HUES6 (cell line): ENCODE measurements at regions not wholly inside any gene's neighbourhood (a gene's known extent, or its start where the extent isn't known, plus 50 kb on each side); places are given as distances from the start of the nearest gene placed in this dataset.

Experiments used
- H3K27ac ChIP-seq: 2 replicates; pipeline ENCODE4 v1.7.0; 2013; ENCODE audit warnings: low read depth, mild to moderate bottlenecking, low read length, inconsistent platforms
- H3K27me3 ChIP-seq: 2 replicates; pipeline ENCODE4 v1.6.1; 2013; ENCODE audit warnings: low read length; ENCODE audit not compliant: control insufficient read depth, insufficient read depth
- H3K36me3 ChIP-seq: 2 replicates; pipeline ENCODE4 v1.6.1; 2013; ENCODE audit warnings: low read length; ENCODE audit not compliant: control insufficient read depth, insufficient read depth
- H3K4me1 ChIP-seq: 2 replicates; pipeline ENCODE4 v1.6.1; 2013; ENCODE audit warnings: low read length; ENCODE audit not compliant: control insufficient read depth, insufficient read depth
- H3K4me3 ChIP-seq: 2 replicates; pipeline ENCODE4 v1.5.1; 2013; ENCODE audit warnings: low read depth, low read length
- H3K9ac ChIP-seq: one replicate; pipeline ENCODE4 v1.6.1; 2013; ENCODE audit warnings: mild to moderate bottlenecking, low read length
- H3K9me3 ChIP-seq: 2 replicates; pipeline ENCODE4 v1.6.1; 2013; ENCODE audit warnings: low read depth, low read length; ENCODE audit not compliant: control insufficient read depth, insufficient read depth

DNA sequence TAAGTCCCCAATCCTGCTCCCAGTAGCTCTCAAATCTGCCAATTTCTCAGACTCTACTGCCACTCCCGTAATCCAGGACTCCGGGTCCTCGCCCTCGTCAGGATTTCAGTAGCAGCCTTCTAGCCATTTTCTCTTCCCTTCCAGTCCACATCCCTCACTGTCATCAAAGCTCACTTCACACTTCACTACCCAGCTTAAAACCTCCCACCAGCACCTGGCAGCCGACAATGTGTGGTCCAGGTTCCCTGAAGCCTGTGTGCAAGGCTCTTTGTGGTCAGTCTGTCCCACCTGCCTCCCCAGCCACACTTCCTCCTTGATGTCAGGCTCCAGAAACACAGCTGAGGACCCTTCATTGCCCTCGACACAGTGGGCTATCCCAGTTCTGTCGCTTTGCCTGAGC lies 304.5 kb upstream of the ROPN1 start:
- H3K4me3 ChIP-seq = no peak overlapping the region
- H3K27me3 ChIP-seq = no peaks in the 10 kb centered on the region
- H3K27ac ChIP-seq = no peak overlapping the region
- H3K36me3 ChIP-seq = no peaks in the 10 kb centered on the region
- H3K9me3 ChIP-seq = no peaks in the 10 kb centered on the region
- H3K4me1 ChIP-seq = peaks cover 9% of the 10 kb centered on the region; the same call in 1 of the 2 replicates
- H3K9ac ChIP-seq = no peak overlapping the region

DNA sequence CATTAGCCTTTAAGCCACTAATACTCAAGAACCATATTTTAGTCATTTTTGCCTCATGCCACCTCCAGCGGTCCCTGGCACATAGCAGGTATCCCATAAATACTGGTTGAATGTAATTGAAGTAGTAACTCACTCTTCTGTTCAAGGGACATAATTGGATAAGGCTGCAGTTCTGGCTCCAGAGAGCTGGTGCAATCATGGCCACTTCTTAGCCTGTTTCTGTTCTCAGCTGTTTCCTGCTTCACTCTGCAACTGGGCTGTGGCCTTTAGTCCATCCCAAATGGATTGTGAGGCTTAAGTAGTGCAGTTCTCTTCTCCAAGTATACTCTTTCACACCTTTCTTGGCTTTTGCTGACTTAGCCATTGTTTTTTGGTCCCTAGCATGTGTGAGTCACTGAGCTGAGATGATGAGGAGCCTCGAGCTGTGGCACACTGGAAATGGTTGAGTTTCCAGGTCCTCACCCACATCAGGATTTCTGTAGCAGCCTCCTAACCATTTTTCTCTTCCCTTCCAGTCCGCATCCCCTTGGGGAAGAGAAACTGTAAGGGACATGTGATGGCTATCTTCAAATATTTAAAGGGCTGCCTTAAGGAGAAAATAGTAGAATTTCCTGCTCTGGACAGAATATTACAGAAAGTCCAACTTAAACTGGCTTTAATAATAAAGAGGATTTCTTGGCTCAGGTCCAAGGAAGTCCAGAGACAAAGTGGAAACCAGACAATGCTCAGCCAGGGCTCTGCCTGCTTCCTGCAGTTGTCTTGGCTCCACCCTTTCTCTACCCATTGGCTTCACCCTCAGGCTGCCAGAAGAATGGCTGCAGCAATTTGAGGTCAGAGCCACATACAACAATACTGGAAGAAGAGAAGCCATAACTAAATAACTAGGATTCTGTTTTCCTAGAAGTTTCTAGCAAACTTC lies 305.4 kb upstream of the ROPN1 start:
- Histone ChIP-seq H3K36me3 (no peaks in the 10 kb centered on the region), H3K4me3 (no peak overlapping the region), H3K4me1 (peaks cover 9% of the 10 kb centered on the region; the same call in 1 of the 2 replicates), H3K9ac (no peak overlapping the region), H3K27me3 (no peaks in the 10 kb centered on the region), H3K9me3 (no peaks in the 10 kb centered on the region), H3K27ac (no peak overlapping the region)

- Histone ChIP-seq H3K36me3 (no peaks in the 10 kb centered on the region), H3K9ac (no peak overlapping the region), H3K4me1 (peaks cover 9% of the 10 kb centered on the region; the same call in 1 of the 2 replicates), H3K27me3 (no peaks in the 10 kb centered on the region), H3K4me3 (no peak overlapping the region), H3K27ac (no peak overlapping the region), H3K9me3 (no peaks in the 10 kb centered on the region)
Observed at GRCh38 chr3:124298301-124298700, 306.4 kb upstream of the ROPN1 start.

GRCh38 chr3:124298951-124299350 lies 307.0 kb upstream of the ROPN1 start:
- Histone ChIP-seq H3K27me3 (no peaks in the 10 kb centered on the region), H3K4me1 (peaks cover 9% of the 10 kb centered on the region; the same call in 1 of the 2 replicates), H3K9me3 (no peaks in the 10 kb centered on the region), H3K4me3 (no peak overlapping the region), H3K27ac (no peak overlapping the region), H3K36me3 (no peaks in the 10 kb centered on the region), H3K9ac (no peak overlapping the region)

DNA sequence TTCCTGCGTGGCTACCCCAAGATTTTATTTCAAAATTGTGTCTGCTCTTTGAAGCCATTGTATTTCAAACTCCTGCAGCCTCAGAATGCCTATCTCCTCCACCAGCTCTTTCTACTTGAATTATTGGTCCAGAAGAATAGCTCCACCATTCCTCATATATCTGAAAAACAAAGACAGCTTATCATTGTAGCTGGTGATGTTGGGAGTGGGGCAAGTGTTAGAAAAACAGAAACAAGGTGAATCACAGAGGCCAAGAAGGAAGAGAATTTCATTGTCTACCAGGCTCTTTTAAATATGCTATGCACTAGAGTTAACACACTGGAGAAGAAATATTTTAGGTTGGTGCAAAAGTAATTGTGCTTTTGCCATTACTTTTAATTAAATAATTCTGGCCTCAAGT lies 307.9 kb upstream of the ROPN1 start:
- no peak overlapping the region for H3K27ac ChIP-seq
- H3K27me3 ChIP-seq = no peaks in the 10 kb centered on the region
- H3K4me3 ChIP-seq = no peak overlapping the region
- H3K9me3 ChIP-seq = no peaks in the 10 kb centered on the region
- H3K36me3 ChIP-seq = no peaks in the 10 kb centered on the region
- H3K4me1 ChIP-seq = peaks cover 9% of the 10 kb centered on the region; the same call in 1 of the 2 replicates
- no peak overlapping the region for H3K9ac ChIP-seq

GRCh38 chr3:124300416-124300815 lies 308.5 kb upstream of the ROPN1 start:
- Histone ChIP-seq H3K9me3 (no peaks in the 10 kb centered on the region), H3K27me3 (no peaks in the 10 kb centered on the region), H3K27ac (no peak overlapping the region), H3K4me1 (peaks cover 9% of the 10 kb centered on the region; the same call in 1 of the 2 replicates), H3K4me3 (no peak overlapping the region), H3K36me3 (no peaks in the 10 kb centered on the region), H3K9ac (no peak overlapping the region)

DNA sequence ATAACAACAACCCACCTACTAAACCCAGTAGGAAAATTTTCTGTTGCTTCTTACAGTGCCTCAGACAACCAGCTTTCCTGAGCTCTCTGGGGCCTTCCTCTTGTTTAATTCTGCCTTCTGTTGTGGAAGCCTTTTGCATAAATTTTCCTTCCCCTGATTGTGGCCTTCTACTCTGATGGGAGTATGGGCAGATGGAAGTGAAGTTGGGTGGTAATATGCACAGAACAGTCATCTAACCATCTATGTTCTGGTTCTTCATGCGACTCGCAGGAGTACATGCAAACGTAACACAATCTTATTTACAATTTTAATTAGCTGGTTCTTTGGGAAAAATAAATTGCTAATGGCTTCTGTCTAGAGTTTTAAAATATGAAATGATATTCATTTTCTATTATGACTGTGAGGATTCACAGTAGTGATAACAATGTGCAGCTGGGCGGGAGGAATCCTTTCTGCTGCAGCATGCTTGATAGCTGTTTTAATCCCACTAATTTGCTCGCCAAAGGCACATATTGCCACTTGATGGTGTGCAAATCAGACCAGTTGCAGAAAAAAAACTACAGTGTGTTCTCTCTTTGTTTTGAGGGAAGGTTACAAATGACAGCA lies 311.5 kb upstream of the ROPN1 start:
- Histone ChIP-seq H3K36me3 (no peaks in the 10 kb centered on the region), H3K27ac (no peak overlapping the region), H3K27me3 (no peaks in the 10 kb centered on the region), H3K4me1 (peaks cover 9% of the 10 kb centered on the region; the same call in 1 of the 2 replicates), H3K4me3 (no peak overlapping the region), H3K9ac (no peak overlapping the region), H3K9me3 (peaks cover 2% of the 10 kb centered on the region; the same call in 1 of the 2 replicates)

DNA sequence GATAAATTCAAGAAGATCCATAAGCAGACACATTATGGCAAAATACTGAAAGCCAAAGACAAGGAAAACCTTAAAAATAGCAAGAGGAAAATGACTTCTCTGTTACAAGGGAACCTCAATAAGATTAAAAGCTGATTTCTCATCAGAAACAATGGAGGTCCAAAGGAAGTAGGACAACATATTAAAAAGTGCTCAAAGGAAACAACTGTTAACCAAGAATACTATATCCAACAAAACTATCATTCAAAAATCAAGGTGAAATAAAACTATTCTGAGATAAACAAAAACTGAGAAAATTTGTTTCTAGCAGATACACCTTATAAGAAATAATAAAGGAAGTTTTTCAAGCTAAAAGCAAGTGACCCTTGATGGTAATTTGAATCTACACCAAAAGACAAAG lies 314.7 kb upstream of the ROPN1 start:
- Histone ChIP-seq H3K27ac (no peak overlapping the region), H3K9ac (no peak overlapping the region), H3K9me3 (peaks cover 2% of the 10 kb centered on the region; the same call in 1 of the 2 replicates), H3K4me3 (no peak overlapping the region), H3K27me3 (no peaks in the 10 kb centered on the region), H3K4me1 (no peaks in the 10 kb centered on the region), H3K36me3 (no peaks in the 10 kb centered on the region)

- Histone ChIP-seq H3K4me3 (no peak overlapping the region), H3K9me3 (no peaks in the 10 kb centered on the region), H3K36me3 (no peaks in the 10 kb centered on the region), H3K27me3 (no peaks in the 10 kb centered on the region), H3K27ac (no peak overlapping the region), H3K4me1 (no peaks in the 10 kb centered on the region), H3K9ac (no peak overlapping the region)
Observed at GRCh38 chr3:124313621-124314020, 321.7 kb upstream of the ROPN1 start.

GRCh38 chr3:124315215-124316033 lies 323.5 kb upstream of the ROPN1 start:
- Histone ChIP-seq H3K4me1 (no peaks in the 10 kb centered on the region), H3K9ac (no peak overlapping the region), H3K27me3 (no peaks in the 10 kb centered on the region), H3K27ac (no peak overlapping the region), H3K36me3 (no peaks in the 10 kb centered on the region), H3K4me3 (no peak overlapping the region), H3K9me3 (no peaks in the 10 kb centered on the region)

DNA sequence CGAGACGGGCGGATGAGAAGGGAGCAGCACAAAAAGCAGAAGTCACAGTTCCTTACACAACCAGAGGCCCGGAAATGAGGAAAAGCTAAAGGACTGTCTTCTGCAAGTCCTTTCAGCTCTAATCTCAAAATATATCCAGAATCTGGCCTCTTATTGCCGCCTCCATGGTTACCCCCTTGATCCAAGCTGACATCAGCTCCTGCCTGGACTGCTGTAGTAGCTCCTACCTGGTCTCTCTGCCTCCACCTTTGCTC lies 324.0 kb upstream of the ROPN1 start:
- H3K4me3 ChIP-seq = no peak overlapping the region
- H3K27ac ChIP-seq = no peak overlapping the region

More for the DNA sequence above, 324.0 kb upstream of the ROPN1 start:
- Histone ChIP-seq H3K9ac (no peak overlapping the region), H3K9me3 (no peaks in the 10 kb centered on the region), H3K36me3 (no peaks in the 10 kb centered on the region), H3K27me3 (no peaks in the 10 kb centered on the region), H3K4me1 (no peaks in the 10 kb centered on the region)
